KMS-11 (cell line): ENCODE measurements at regions not wholly inside any gene's neighbourhood (a gene's known extent, or its start where the extent isn't known, plus 50 kb on each side); places are given as distances from the start of the nearest gene placed in this dataset.

Experiments used
- H2AFZ ChIP-seq: fragments of 200-600 bp; sonication (generic); 2 replicates; pipeline ENCODE4 v1.6.1; 2016; ENCODE audit warnings: antibody characterized with exemption, mixed run types, low read depth
- H3K27ac ChIP-seq: fragments of 200-600 bp; sonication (generic); 2 replicates; pipeline ENCODE4 v1.6.1; 2016; ENCODE audit warnings: mild to moderate bottlenecking, mixed run types
- H3K27me3 ChIP-seq: fragments of 200-600 bp; sonication (generic); 2 replicates; pipeline ENCODE4 v1.6.1; 2017; ENCODE audit warnings: mild to moderate bottlenecking, low read depth, mixed run types, moderate library complexity; ENCODE audit not compliant: insufficient read depth
- H3K36me3 ChIP-seq: fragments of 200-600 bp; sonication (generic); 2 replicates; pipeline ENCODE4 v1.6.1; 2017; ENCODE audit warnings: mild to moderate bottlenecking, mixed run types; ENCODE audit not compliant: insufficient read depth
- H3K4me1 ChIP-seq: fragments of 200-600 bp; sonication (generic); 2 replicates; pipeline ENCODE4 v1.6.1; 2016; ENCODE audit warnings: mild to moderate bottlenecking, low read depth, mixed run types; ENCODE audit not compliant: poor library complexity, severe bottlenecking
- H3K4me2 ChIP-seq: fragments of 200-600 bp; sonication (generic); 2 replicates; pipeline ENCODE4 v1.7.0; 2016; ENCODE audit warnings: mild to moderate bottlenecking, mixed run types
- H3K4me3 ChIP-seq: fragments of 200-600 bp; sonication (generic); IDR thresholded peaks from 2 replicates; pipeline ENCODE4 v1.6.1; 2017; ENCODE audit warnings: low read depth, low read length, mixed read lengths; ENCODE audit not compliant: insufficient read depth
- H3K79me2 ChIP-seq: fragments of 200-600 bp; sonication (generic); 2 replicates; pipeline ENCODE4 v1.6.1; 2016; ENCODE audit warnings: low read depth, mixed run types; ENCODE audit not compliant: insufficient read depth
- H3K9ac ChIP-seq: fragments of 200-600 bp; sonication (generic); 2 replicates; pipeline ENCODE4 v1.6.1; 2016; ENCODE audit warnings: mild to moderate bottlenecking, mixed run types
- H4K20me1 ChIP-seq: fragments of 200-600 bp; sonication (generic); 2 replicates; pipeline ENCODE4 v1.6.1; 2016; ENCODE audit warnings: mild to moderate bottlenecking, mixed run types; ENCODE audit not compliant: insufficient read depth
- CTCF ChIP-seq: fragments of 200-600 bp; sonication (generic); conservative IDR thresholded peaks from 2 replicates; pipeline ENCODE4 v1.6.1; 2017; ENCODE audit warnings: low read depth, mild to moderate bottlenecking, antibody characterized with exemption, low read length, moderate library complexity, mixed read lengths

GRCh38 chr21:17081193-17081592 is 431.6 kb upstream of the CXADR start:
- no peak overlapping the region for H3K4me3 ChIP-seq
- H3K79me2 ChIP-seq, result no peaks in the 10 kb centered on the region
- H3K4me1 ChIP-seq, result no peaks in the 10 kb centered on the region
- H4K20me1 ChIP-seq, result no peaks in the 10 kb centered on the region
- H3K27me3 ChIP-seq, result no peaks in the 10 kb centered on the region
- H2AFZ ChIP-seq, result no peak overlapping the region
- H3K36me3 ChIP-seq, result no peaks in the 10 kb centered on the region
- TF ChIP-seq CTCF, result no peak
- no peak overlapping the region for H3K9ac ChIP-seq
- H3K27ac ChIP-seq, result no peak overlapping the region
- no peak overlapping the region for H3K4me2 ChIP-seq

- H3K27ac ChIP-seq, result no peak overlapping the region
- H3K36me3 ChIP-seq, result no peaks in the 10 kb centered on the region
- no peak overlapping the region for H2AFZ ChIP-seq
- no peak overlapping the region for H3K9ac ChIP-seq
- H3K27me3 ChIP-seq, result no peaks in the 10 kb centered on the region
- H3K4me3 ChIP-seq, result no peak overlapping the region
- no peaks in the 10 kb centered on the region for H3K79me2 ChIP-seq
- no peaks in the 10 kb centered on the region for H3K4me1 ChIP-seq
- H4K20me1 ChIP-seq, result no peaks in the 10 kb centered on the region
- H3K4me2 ChIP-seq, result no peak overlapping the region
- no peak for TF ChIP-seq CTCF
Observed at GRCh38 chr21:17082843-17083483, 429.9 kb upstream of the CXADR start.

GRCh38 chr21:17085707-17086106 is 427.1 kb upstream of the CXADR start:
- no peak overlapping the region for H2AFZ ChIP-seq
- no peak overlapping the region for H3K4me2 ChIP-seq
- no peaks in the 10 kb centered on the region for H3K4me1 ChIP-seq
- H3K27me3 ChIP-seq, result no peaks in the 10 kb centered on the region
- no peak overlapping the region for H3K9ac ChIP-seq
- H3K27ac ChIP-seq, result no peak overlapping the region
- no peak for TF ChIP-seq CTCF
- H3K79me2 ChIP-seq, result no peaks in the 10 kb centered on the region
- no peaks in the 10 kb centered on the region for H4K20me1 ChIP-seq
- H3K36me3 ChIP-seq, result no peaks in the 10 kb centered on the region
- H3K4me3 ChIP-seq, result no peak overlapping the region

- Histone ChIP-seq H3K27me3 (no peaks in the 10 kb centered on the region), H3K36me3 (no peaks in the 10 kb centered on the region), H3K4me1 (no peaks in the 10 kb centered on the region), H3K27ac (no peak overlapping the region), H3K9ac (no peak overlapping the region), H3K79me2 (no peaks in the 10 kb centered on the region), H2AFZ (no peak overlapping the region), H3K4me3 (no peak overlapping the region), H4K20me1 (no peaks in the 10 kb centered on the region), H3K4me2 (no peak overlapping the region)
- TF ChIP-seq CTCF, result no peak
Observed at GRCh38 chr21:17088500-17088899, 424.3 kb upstream of the CXADR start.
